Karpas-422 (cell line): ENCODE measurements at regions not wholly inside any gene's neighbourhood (a gene's known extent, or its start where the extent isn't known, plus 50 kb on each side); places are given as distances from the start of the nearest gene placed in this dataset.

Experiments used
- DNase-seq: peaks from one replicate; pipeline ENCODE4 v3.0.0-alpha.2; 2015
- H2AFZ ChIP-seq: fragments of 200-600 bp; sonication (generic); 2 replicates; pipeline ENCODE4 v1.6.1; 2014; ENCODE audit warnings: antibody characterized with exemption, low read length, mixed read lengths
- H3K27ac ChIP-seq: fragments of 200-600 bp; sonication (generic); 2 replicates; pipeline ENCODE4 v1.5.1; 2014; ENCODE audit warnings: mild to moderate bottlenecking, low read length, moderate library complexity
- H3K27me3 ChIP-seq: fragments of 200-600 bp; sonication (generic); 2 replicates; pipeline ENCODE4 v1.6.1; 2014; ENCODE audit warnings: low read length, mixed read lengths
- H3K36me3 ChIP-seq: fragments of 200-600 bp; sonication (generic); 2 replicates; pipeline ENCODE4 v1.6.1; 2014; ENCODE audit warnings: low read length, mixed read lengths; ENCODE audit not compliant: insufficient read depth
- H3K4me1 ChIP-seq: fragments of 200-600 bp; sonication (generic); 2 replicates; pipeline ENCODE4 v1.6.1; 2014; ENCODE audit warnings: mild to moderate bottlenecking, low read length, mixed read lengths
- H3K4me2 ChIP-seq: fragments of 200-600 bp; sonication (generic); 2 replicates; pipeline ENCODE4 v1.6.1; 2014; ENCODE audit warnings: low read length, low read depth, mild to moderate bottlenecking; ENCODE audit not compliant: poor library complexity, severe bottlenecking
- H3K4me3 ChIP-seq: fragments of 200-600 bp; sonication (generic); 2 replicates; pipeline ENCODE4 v1.5.1; 2014; ENCODE audit warnings: mild to moderate bottlenecking, antibody characterized with exemption, low read length, mixed read lengths
- H3K79me2 ChIP-seq: fragments of 200-600 bp; sonication (generic); 2 replicates; pipeline ENCODE4 v1.6.1; 2014; ENCODE audit warnings: mild to moderate bottlenecking, low read length, mixed read lengths
- H3K9ac ChIP-seq: fragments of 200-600 bp; sonication (generic); 2 replicates; pipeline ENCODE4 v1.6.0; 2014; ENCODE audit warnings: low read length
- H3K9me2 ChIP-seq: fragments of 200-600 bp; sonication (generic), shearing (Covaris generic); replicated peaks from 2 replicates; pipeline ENCODE4 v1.6.0; 2014; ENCODE audit warnings: mild to moderate bottlenecking, low read length, moderate library complexity; ENCODE audit not compliant: insufficient read depth
- H3K9me3 ChIP-seq: fragments of 300-700, 200-600 bp; sonication (generic); 2 replicates; pipeline ENCODE4 v1.6.1; 2014; ENCODE audit warnings: low read length, mixed read lengths
- H4K20me1 ChIP-seq: fragments of 200-600 bp; sonication (generic); 2 replicates; pipeline ENCODE4 v1.6.1; 2014; ENCODE audit warnings: mild to moderate bottlenecking, antibody characterized with exemption, low read length, low read depth; ENCODE audit not compliant: insufficient read depth

DNA sequence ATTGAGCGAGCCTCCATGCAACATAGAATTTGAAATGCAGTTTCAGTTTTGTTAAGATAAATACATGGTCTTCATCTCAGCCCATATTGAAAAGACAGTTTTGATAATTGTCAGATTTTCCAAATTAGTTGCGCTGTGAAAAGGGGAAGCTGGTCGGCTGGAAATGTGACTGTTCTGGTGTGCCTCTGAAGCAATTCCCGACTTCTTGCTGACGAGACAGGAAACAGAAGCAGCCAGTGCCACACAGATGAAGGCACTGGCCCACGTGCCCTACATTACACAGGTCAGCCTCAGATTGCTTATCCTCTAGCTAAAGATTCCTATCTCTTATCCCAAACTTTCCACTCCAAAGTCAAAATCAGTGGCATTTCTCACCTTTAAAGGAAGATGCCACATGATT lies 214.1 kb upstream of the TLE4 start:
- Histone ChIP-seq H4K20me1 (no peaks in the 10 kb centered on the region), H3K9ac (no peak overlapping the region), H3K9me3 (no peaks in the 10 kb centered on the region), H3K4me1 (no peaks in the 10 kb centered on the region), H3K9me2 (no peaks in the 10 kb centered on the region), H3K79me2 (no peaks in the 10 kb centered on the region), H3K4me3 (no peak overlapping the region), H3K27ac (no peak overlapping the region), H3K27me3 (no peaks in the 10 kb centered on the region), H3K36me3 (no peaks in the 10 kb centered on the region), H2AFZ (no peak overlapping the region), H3K4me2 (no peak overlapping the region)
- no peak for DNase-seq

DNA sequence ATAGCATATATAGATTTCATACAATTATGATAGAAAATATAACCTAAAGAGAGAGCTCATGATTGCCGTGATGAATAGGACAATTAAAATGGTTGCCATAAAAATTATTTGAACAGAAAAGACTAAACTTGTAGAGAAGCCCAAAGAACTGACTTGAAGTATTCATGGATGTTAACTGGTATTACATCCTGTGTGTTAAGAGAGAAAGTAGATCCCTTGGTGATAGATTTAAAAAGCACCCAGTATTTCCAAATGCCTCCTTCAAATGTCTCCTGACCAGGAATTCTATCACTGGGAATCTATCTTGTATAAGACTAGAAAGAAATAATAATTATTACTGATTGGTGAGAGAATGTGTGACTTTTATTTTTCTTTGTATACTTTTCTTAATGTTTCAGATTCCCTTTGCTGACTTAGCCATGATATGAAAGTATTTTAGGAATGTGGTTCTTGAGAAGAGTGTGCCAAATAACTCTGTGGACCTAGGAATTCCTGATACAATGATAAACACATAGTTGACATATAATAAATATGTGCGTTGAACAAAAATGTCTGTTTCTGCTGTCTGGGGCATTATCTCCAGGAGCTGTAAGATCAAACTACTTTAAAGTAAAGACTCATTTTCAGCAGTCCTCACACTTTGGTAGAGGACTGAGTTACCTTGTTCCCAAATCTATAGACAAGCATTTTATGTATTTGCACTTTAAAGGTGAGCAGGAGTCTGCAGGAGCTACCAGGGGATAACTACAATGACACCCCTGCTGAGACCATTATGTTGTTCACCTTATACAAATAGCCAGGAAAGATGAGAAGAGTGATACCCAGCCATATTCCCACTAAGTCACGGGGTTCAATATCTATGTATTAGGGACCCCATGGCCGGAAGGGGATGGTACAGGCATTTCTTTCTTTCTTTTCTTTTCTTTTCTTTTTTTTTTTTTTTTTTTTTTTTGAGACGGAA lies 211.1 kb upstream of the TLE4 start:
- H4K20me1 ChIP-seq = no peaks in the 10 kb centered on the region
- H3K27me3 ChIP-seq = no peaks in the 10 kb centered on the region
- H3K4me3 ChIP-seq = no peak overlapping the region
- H3K36me3 ChIP-seq = no peaks in the 10 kb centered on the region
- H3K4me2 ChIP-seq = no peak overlapping the region
- H3K27ac ChIP-seq = no peak overlapping the region
- H2AFZ ChIP-seq = no peak overlapping the region
- H3K79me2 ChIP-seq = no peaks in the 10 kb centered on the region
- DNase-seq = no peak
- H3K9ac ChIP-seq = no peak overlapping the region
- H3K9me2 ChIP-seq = no peaks in the 10 kb centered on the region
- no peaks in the 10 kb centered on the region for H3K4me1 ChIP-seq
- H3K9me3 ChIP-seq = no peaks in the 10 kb centered on the region

DNA sequence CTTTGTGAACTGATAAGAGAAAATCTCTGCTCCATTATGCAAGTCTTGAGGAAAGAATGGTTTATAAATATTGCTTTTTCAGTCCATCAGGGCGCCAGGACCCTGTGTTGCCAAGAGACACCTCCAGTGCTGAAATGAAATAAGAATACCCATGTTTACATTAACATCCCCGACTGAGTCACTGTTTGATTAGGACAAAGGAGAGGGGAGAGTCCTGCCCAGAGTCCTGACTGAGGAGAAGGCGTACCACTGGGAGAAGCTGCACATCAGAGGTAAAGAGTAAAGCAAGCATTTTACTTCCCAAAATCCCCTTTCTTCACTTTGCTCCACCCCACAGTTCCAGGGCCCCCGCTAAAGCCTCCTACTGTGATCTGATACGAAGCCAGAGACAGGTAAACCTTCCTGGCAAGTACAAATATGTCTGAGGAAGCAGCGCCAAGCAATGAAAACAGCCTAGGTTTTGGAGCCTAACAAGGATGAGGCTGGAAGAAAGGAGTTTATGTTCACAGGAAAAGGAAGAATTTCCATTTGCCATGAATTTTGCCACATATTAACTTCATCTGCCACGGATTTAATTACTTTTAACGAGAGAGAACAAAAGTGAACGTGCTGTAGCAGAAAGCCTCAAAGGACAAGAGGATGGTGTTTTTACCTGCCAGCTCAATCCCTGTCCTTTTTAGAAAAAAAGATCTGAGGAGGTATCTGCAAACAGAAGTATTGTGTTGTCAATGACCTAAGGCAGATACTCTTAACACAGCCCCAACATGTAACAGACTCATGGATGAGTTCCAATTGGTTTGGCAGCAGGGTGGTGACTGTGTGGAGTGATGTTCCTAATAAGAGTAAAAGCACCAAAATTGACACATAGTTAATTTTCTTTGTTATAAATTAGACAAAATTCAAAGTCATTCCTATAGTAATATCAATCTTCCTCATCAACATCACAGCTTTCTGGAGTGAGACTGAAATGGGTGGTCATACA lies 209.4 kb upstream of the TLE4 start:
- H3K9me3 ChIP-seq = no peaks in the 10 kb centered on the region
- H3K79me2 ChIP-seq = no peaks in the 10 kb centered on the region
- no peaks in the 10 kb centered on the region for H3K27me3 ChIP-seq
- H3K4me1 ChIP-seq = no peaks in the 10 kb centered on the region
- H3K4me2 ChIP-seq = no peak overlapping the region
- H4K20me1 ChIP-seq = no peaks in the 10 kb centered on the region
- H3K9me2 ChIP-seq = no peaks in the 10 kb centered on the region
- H3K4me3 ChIP-seq = no peak overlapping the region
- no peaks in the 10 kb centered on the region for H3K36me3 ChIP-seq
- H2AFZ ChIP-seq = no peak overlapping the region
- H3K27ac ChIP-seq = no peak overlapping the region
- DNase-seq = no peak
- H3K9ac ChIP-seq = no peak overlapping the region

DNA sequence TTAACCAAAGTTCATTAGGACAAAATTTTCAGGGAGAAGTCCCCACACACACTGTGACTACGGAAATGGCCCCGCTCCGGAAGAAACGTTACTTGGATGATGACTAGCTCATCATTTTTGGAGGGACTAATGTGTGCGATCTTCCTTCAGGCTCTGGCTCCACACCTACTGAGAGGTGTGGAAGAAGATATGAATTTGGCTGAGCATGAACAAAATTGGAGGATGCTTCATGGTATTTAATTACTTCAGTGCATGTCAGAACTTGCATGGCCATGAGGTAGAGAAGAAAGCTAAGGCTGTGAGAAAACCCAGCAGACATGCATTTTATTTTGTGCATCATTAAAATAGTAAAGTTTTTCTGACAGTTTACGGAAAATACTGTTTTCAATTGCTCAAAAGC lies 202.1 kb upstream of the TLE4 start:
- Histone ChIP-seq H3K9ac (no peak overlapping the region), H3K4me1 (no peaks in the 10 kb centered on the region), H3K27ac (no peak overlapping the region), H3K36me3 (no peaks in the 10 kb centered on the region), H3K79me2 (no peaks in the 10 kb centered on the region), H3K9me2 (no peaks in the 10 kb centered on the region), H2AFZ (no peak overlapping the region), H3K4me2 (no peak overlapping the region), H3K4me3 (no peak overlapping the region), H3K9me3 (no peaks in the 10 kb centered on the region), H3K27me3 (no peaks in the 10 kb centered on the region), H4K20me1 (no peaks in the 10 kb centered on the region)
- DNase-seq = no peak

DNA sequence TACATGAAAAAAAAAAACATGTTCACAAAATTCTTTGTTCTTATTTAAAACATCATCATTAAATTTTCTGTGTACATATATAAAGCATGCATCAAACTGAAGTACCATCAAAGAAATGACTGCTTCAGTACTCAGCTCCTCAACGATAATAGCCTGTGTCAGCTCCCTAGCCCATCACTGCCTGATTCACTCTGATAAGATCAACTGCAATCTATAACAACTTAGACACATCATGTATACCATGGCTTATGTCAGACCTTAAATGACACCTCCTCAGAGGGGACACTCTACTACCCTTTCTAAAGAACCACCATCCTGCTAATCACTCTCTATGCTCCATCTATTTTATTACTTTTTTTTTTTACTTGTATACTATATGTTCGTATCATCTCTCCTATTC lies 200.5 kb upstream of the TLE4 start:
- Histone ChIP-seq H3K27me3 (no peaks in the 10 kb centered on the region), H3K79me2 (no peaks in the 10 kb centered on the region), H3K9me3 (no peaks in the 10 kb centered on the region), H3K4me3 (no peak overlapping the region), H3K27ac (no peak overlapping the region), H3K9me2 (no peaks in the 10 kb centered on the region), H2AFZ (no peak overlapping the region), H3K4me1 (no peaks in the 10 kb centered on the region), H4K20me1 (no peaks in the 10 kb centered on the region), H3K9ac (no peak overlapping the region), H3K4me2 (no peak overlapping the region), H3K36me3 (no peaks in the 10 kb centered on the region)
- no peak for DNase-seq

DNA sequence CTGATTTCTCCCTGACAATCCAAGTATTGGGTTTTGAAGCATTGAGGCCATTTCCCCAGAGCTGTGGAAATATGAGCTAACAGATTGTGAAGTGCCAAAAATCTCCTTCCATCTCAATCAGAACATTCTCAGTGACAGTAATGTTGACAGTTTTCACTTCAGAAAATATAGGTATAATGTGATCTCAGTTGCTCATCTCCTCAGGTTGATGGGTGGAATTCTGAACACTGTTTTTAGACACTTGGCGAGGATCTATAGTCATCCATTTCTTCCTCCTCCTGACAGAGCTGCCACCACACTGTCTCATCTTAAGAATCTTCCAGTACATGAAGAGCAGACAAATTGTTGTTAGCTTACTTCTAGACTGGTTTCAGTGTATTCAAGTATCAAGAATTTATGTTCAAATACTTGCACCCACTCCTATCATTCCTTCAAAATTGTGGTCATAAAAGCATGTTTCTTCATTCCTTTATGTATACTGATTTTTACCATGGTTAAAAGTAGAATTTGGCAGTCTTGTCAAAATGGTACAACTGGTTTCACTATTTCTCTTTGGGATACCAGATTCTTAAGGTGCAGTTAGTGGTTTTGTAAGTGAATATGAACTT lies 199.7 kb upstream of the TLE4 start:
- Histone ChIP-seq H3K36me3 (no peaks in the 10 kb centered on the region), H4K20me1 (no peaks in the 10 kb centered on the region), H3K27me3 (no peaks in the 10 kb centered on the region), H3K4me3 (no peak overlapping the region), H3K9ac (no peak overlapping the region), H3K4me1 (no peaks in the 10 kb centered on the region), H2AFZ (no peak overlapping the region), H3K9me3 (no peaks in the 10 kb centered on the region), H3K4me2 (no peak overlapping the region), H3K27ac (no peak overlapping the region), H3K79me2 (no peaks in the 10 kb centered on the region), H3K9me2 (no peaks in the 10 kb centered on the region)
- no peak for DNase-seq

DNA sequence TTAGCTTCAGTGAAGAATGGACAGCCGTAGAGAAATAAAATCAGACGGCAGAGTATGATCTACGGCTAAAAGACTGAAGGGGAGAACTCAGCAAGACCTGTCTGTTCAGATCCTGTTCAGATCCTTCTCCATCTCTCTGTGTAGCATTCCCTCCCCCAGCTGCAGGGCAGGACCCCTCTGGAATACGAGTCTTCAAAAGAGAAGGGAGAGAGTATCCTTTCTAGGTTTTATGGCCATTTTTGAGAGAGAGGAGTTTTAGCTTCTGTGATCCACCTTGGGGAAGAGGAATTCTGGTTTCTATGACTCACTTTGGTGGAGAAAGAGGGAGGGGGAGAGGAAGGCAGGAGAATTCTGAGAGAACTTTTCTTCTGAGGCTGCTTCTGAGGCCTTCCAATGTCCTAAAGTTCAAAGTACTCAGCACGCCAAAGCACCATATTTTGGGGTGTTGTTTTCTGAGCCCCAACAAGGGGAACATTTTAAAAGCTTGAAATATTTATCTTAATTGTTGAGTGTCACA lies 194.4 kb upstream of the TLE4 start:
- H4K20me1 ChIP-seq = no peaks in the 10 kb centered on the region
- no peak overlapping the region for H3K4me2 ChIP-seq
- DNase-seq = no peak
- H3K27me3 ChIP-seq = no peaks in the 10 kb centered on the region
- H3K9ac ChIP-seq = no peak overlapping the region
- H3K4me3 ChIP-seq = no peak overlapping the region
- no peaks in the 10 kb centered on the region for H3K9me2 ChIP-seq
- H3K27ac ChIP-seq = no peak overlapping the region
- peaks cover 11% of the 10 kb centered on the region for H3K4me1 ChIP-seq
- no peaks in the 10 kb centered on the region for H3K36me3 ChIP-seq
- H2AFZ ChIP-seq = no peak overlapping the region
- H3K79me2 ChIP-seq = no peaks in the 10 kb centered on the region
- H3K9me3 ChIP-seq = no peaks in the 10 kb centered on the region

DNA sequence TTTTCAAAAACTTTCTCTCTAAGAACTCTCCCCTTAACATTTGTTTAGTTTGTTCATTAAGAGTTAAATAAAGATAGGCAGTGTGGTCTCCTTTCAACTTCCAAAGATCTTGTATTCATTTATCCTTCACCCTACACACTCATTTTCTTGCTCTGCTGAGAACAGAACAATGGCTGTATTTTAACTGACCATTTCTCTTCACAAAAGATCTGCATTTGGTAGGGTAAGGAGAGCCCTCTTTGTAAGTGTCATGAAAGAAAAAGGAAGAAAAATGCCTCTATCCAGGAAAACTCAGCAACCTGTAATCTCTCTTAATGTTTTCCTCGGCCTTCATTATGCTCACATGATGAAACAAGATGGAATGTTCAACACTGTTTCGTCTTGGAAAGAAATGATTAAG lies 193.7 kb upstream of the TLE4 start:
- Histone ChIP-seq H3K9me3 (no peaks in the 10 kb centered on the region), H3K27me3 (no peaks in the 10 kb centered on the region), H3K27ac (no peak overlapping the region), H3K9ac (no peak overlapping the region), H3K4me1 (peaks cover 18% of the 10 kb centered on the region), H4K20me1 (no peaks in the 10 kb centered on the region), H3K36me3 (no peaks in the 10 kb centered on the region), H3K9me2 (no peaks in the 10 kb centered on the region), H3K4me3 (no peak overlapping the region), H3K4me2 (no peak overlapping the region), H2AFZ (no peak overlapping the region), H3K79me2 (no peaks in the 10 kb centered on the region)
- DNase-seq = no peak
